Nephron progenitor cell (in vitro differentiated cells): ENCODE measurements at regions not wholly inside any gene's neighbourhood (a gene's known extent, or its start where the extent isn't known, plus 50 kb on each side); places are given as distances from the start of the nearest gene placed in this dataset.

Experiments used
- DNase-seq: peaks from one replicate; pipeline ENCODE4 v3.0.0; 2021
- H3K27ac Mint-ChIP-seq: 2 replicates; pipeline ENCODE4 v1.8.0; 2021; ENCODE audit warnings: mild to moderate bottlenecking, moderate library complexity, mixed read lengths
- H3K27me3 Mint-ChIP-seq: 2 replicates; pipeline ENCODE4 v1.8.0; 2021; ENCODE audit warnings: mild to moderate bottlenecking, low read depth, mixed read lengths; ENCODE audit not compliant: poor library complexity
- H3K36me3 Mint-ChIP-seq: 2 replicates; pipeline ENCODE4 v1.8.0; 2021; ENCODE audit warnings: low read depth, mixed read lengths
- H3K4me1 Mint-ChIP-seq: 2 replicates; pipeline ENCODE4 v1.8.0; 2021; ENCODE audit warnings: mixed read lengths
- H3K4me3 Mint-ChIP-seq: 2 replicates; pipeline ENCODE4 v1.8.0; 2021; ENCODE audit warnings: mild to moderate bottlenecking, moderate library complexity, mixed read lengths
- H3K9me3 Mint-ChIP-seq: 2 replicates; pipeline ENCODE4 v1.8.0; 2021; ENCODE audit warnings: mild to moderate bottlenecking, moderate library complexity, mixed read lengths
- CTCF ChIP-seq: fragments of 200-600 bp; sonication (generic); IDR thresholded peaks from 2 replicates; pipeline ENCODE4 v1.5.0; 2021; ENCODE audit warnings: antibody characterized with exemption

GRCh38 chr10:43986374-43986773, 337.7 kb upstream of the ZNF32 start:
- Mint-ChIP-seq H3K27me3 (peaks cover 19% of the 10 kb centered on the region), H3K27ac (peak overlapping the region; percentile 82), H3K4me1 (peaks cover 19% of the 10 kb centered on the region), H3K36me3 (peaks cover 13% of the 10 kb centered on the region), H3K9me3 (peaks cover 48% of the 10 kb centered on the region), H3K4me3 (no peak overlapping the region)
- no peak for TF ChIP-seq CTCF
- no peak for DNase-seq

GRCh38 chr10:43985941-43986340, 337.3 kb upstream of the ZNF32 start:
- H3K4me1 Mint-ChIP-seq = peaks cover 19% of the 10 kb centered on the region
- no peak for DNase-seq
- H3K27ac Mint-ChIP-seq = peak overlapping the region; percentile 82
- peaks cover 43% of the 10 kb centered on the region for H3K9me3 Mint-ChIP-seq
- peaks cover 13% of the 10 kb centered on the region for H3K36me3 Mint-ChIP-seq
- no peak for TF ChIP-seq CTCF
- H3K27me3 Mint-ChIP-seq = peaks cover 19% of the 10 kb centered on the region
- H3K4me3 Mint-ChIP-seq = no peak overlapping the region

DNA sequence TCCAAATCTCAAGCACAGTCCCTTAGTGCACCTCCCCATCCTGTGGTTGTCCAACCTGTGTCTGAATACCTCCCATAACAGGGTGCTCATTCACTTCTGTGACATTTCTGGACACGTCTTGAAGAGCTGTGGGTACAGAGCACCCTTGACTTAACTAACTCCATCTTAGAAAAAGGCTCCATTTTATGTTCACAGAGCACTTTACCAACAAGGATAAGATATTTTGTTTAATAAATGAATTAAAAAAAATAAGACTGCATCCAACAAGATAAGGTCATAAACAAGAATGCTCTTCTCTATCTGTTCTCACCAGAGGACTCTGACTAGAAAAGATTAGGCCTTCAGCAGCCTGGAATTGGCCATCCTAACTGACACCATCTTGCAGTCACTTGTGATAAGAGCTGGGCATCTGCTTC, 335.2 kb upstream of the ZNF32 start:
- no peak for TF ChIP-seq CTCF
- Mint-ChIP-seq H3K27me3 (peaks cover 6% of the 10 kb centered on the region), H3K4me3 (no peak overlapping the region), H3K9me3 (peaks cover 25% of the 10 kb centered on the region), H3K36me3 (peaks cover 4% of the 10 kb centered on the region), H3K27ac (no peak overlapping the region), H3K4me1 (peaks cover 36% of the 10 kb centered on the region)
- DNase-seq = no peak

GRCh38 chr10:43983405-43983804, 334.7 kb upstream of the ZNF32 start:
- Mint-ChIP-seq H3K27ac (no peak overlapping the region), H3K4me3 (no peak overlapping the region), H3K27me3 (peaks cover 4% of the 10 kb centered on the region), H3K36me3 (peaks cover 4% of the 10 kb centered on the region), H3K9me3 (peaks cover 20% of the 10 kb centered on the region), H3K4me1 (peaks cover 36% of the 10 kb centered on the region)
- no peak for DNase-seq
- no peak for TF ChIP-seq CTCF

GRCh38 chr10:43982250-43982649, 333.6 kb upstream of the ZNF32 start:
- Mint-ChIP-seq H3K4me3 (no peak overlapping the region), H3K4me1 (peaks cover 36% of the 10 kb centered on the region), H3K27ac (no peak overlapping the region), H3K36me3 (no peaks in the 10 kb centered on the region), H3K9me3 (peaks cover 9% of the 10 kb centered on the region), H3K27me3 (peaks cover 4% of the 10 kb centered on the region)
- TF ChIP-seq CTCF = no peak
- no peak for DNase-seq

- Mint-ChIP-seq H3K4me3 (no peak overlapping the region), H3K27me3 (peaks cover 4% of the 10 kb centered on the region), H3K4me1 (peaks cover 36% of the 10 kb centered on the region), H3K9me3 (peaks cover 4% of the 10 kb centered on the region), H3K27ac (no peak overlapping the region), H3K36me3 (no peaks in the 10 kb centered on the region)
- DNase-seq = no peak
- TF ChIP-seq CTCF = no peak
Observed at GRCh38 chr10:43981696-43982095, 333.0 kb upstream of the ZNF32 start.
